ENCODE measurements at regions not wholly inside any gene's neighbourhood (a gene's known extent, or its start where the extent isn't known, plus 50 kb on each side); places are given as distances from the start of the nearest gene placed in this dataset.
A peak's percentile ranks its signal among the peaks of the same experiment; 100 is the strongest.

DNA sequence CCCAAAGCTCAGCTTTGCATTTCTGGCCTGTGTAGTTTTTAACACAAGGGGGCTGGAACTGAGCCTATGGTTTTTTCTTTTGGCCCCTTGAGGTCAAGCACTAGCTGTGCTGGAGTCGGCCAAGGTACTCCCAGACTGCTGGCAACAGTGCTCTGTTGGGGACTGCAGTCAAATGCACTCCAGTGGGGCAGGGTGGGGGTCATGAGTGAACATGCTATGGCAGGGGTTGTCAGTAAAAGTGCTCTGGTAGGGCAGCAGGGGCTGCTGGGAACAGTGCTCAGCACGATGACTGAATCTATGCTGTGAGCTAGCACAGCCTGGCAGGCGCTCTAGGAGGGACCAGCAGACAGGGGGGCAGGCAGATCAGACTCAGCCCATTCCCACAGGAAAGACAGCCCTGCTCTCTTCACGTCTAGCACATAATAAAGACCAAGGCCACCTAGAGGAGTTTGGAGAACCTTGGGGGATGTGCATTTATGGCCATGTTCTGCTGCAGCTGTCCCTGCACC, 55.0 kb upstream of the CERS6 start:
- H3K9ac ChIP-seq (ENCODE audit: low read depth in 1 of 2, low read length in 2 of 2): no peak overlapping the region
- no peaks in the 10 kb centered on the region for H3K27me3 ChIP-seq (ENCODE audit: control insufficient read depth in 1 of 2, insufficient read depth in 2 of 2, low read length in 2 of 2)
- no peaks in the 10 kb centered on the region for H3K36me3 ChIP-seq (ENCODE audit: control insufficient read depth in 1 of 2, insufficient read depth in 2 of 2, low read length in 2 of 2)
- H3K4me1 ChIP-seq (ENCODE audit: control insufficient read depth in 1 of 2, insufficient read depth in 2 of 2, low read length in 2 of 2): peaks cover 0 to 24% of the 10 kb centered on the region in 2 donors
- H3K4me3 ChIP-seq (ENCODE audit: low read depth in 1 of 2, low read length in 2 of 2): no peak overlapping the region
- H3K9me3 ChIP-seq (ENCODE audit: control insufficient read depth in 1 of 2, low read length in 2 of 2): no peaks in the 10 kb centered on the region
- H3K27ac ChIP-seq (ENCODE audit: low read depth, low read length): no peak overlapping the region

DNA sequence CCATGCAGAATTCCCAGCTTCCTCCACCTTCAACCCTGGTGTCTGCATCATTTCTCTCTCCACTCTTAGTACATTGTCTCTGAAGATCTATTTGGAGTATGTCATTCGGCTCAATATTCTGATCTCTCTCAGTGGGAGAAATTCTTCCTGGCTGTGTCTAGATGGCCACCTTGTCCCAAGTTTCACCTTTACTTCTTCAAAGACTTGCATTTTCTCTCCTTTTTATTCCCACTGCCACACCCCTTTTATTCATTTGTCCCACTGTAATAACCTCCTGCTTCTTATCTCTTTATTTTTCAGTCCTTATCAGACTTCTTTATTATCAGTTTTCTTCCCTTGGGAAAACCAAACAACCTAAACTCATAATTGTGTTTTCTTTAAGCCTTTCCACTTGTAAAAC, 54.3 kb upstream of the CERS6 start:
- no peak overlapping the region for H3K4me3 ChIP-seq (ENCODE audit: low read depth in 1 of 2, low read length in 2 of 2)
- H3K27me3 ChIP-seq (ENCODE audit: control insufficient read depth in 1 of 2, insufficient read depth in 2 of 2, low read length in 2 of 2): no peaks in the 10 kb centered on the region
- peaks cover 0 to 24% of the 10 kb centered on the region in 2 donors for H3K4me1 ChIP-seq (ENCODE audit: control insufficient read depth in 1 of 2, insufficient read depth in 2 of 2, low read length in 2 of 2)
- H3K36me3 ChIP-seq (ENCODE audit: control insufficient read depth in 1 of 2, insufficient read depth in 2 of 2, low read length in 2 of 2): no peaks in the 10 kb centered on the region
- no peak overlapping the region for H3K27ac ChIP-seq (ENCODE audit: low read depth, low read length)
- no peaks in the 10 kb centered on the region for H3K9me3 ChIP-seq (ENCODE audit: control insufficient read depth in 1 of 2, low read length in 2 of 2)
- no peak overlapping the region for H3K9ac ChIP-seq (ENCODE audit: low read depth in 1 of 2, low read length in 2 of 2)

DNA sequence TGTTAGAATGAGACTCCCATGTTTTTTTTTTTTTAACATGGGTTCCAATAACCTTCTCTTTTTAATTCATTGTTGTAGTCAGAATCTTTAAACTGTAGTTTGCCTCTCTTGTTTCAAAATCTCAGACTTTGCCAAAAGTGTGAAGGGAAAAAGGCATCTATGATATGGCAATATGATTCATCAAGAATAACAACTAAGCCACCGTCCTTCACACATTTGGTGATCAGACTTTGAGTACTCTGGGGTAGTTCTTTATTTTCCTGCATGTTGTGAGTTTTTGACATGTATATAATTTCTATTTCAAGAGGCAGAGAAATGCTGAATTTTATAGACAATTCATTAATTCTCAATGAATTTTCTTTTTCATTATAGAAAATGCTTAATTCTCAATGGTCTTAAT, 53.5 kb upstream of the CERS6 start:
- Histone ChIP-seq H3K4me3 (ENCODE audit: low read depth in 1 of 2, low read length in 2 of 2) (no peak overlapping the region), H3K36me3 (ENCODE audit: control insufficient read depth in 1 of 2, insufficient read depth in 2 of 2, low read length in 2 of 2) (no peaks in the 10 kb centered on the region), H3K27ac (ENCODE audit: low read depth, low read length) (no peak overlapping the region), H3K27me3 (ENCODE audit: control insufficient read depth in 1 of 2, insufficient read depth in 2 of 2, low read length in 2 of 2) (no peaks in the 10 kb centered on the region), H3K9ac (ENCODE audit: low read depth in 1 of 2, low read length in 2 of 2) (no peak overlapping the region), H3K4me1 (ENCODE audit: control insufficient read depth in 1 of 2, insufficient read depth in 2 of 2, low read length in 2 of 2) (peaks cover 0 to 24% of the 10 kb centered on the region in 2 donors), H3K9me3 (ENCODE audit: control insufficient read depth in 1 of 2, low read length in 2 of 2) (no peaks in the 10 kb centered on the region)

DNA sequence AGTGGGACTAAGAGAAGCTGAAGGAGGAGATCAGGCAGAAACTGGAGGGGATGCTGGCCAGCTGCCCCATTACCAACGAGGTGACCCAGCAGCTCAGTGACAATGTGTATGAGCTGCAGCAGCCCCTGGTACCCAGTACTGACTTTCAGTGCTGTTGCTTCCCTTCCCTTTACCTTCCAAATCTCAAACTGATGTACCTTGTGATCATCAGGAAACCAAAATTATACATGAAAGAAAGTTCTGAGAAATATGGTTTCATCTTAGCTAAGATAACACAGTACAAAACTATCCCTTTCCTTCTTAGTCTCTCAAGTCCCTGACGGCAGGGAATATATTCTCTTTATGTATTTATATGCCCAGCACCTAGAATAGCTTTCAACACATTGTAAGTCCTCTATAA, 52.3 kb upstream of the CERS6 start:
- H3K4me3 ChIP-seq (ENCODE audit: low read depth in 1 of 2, low read length in 2 of 2): no peak overlapping the region
- H3K9me3 ChIP-seq (ENCODE audit: control insufficient read depth in 1 of 2, low read length in 2 of 2): no peaks in the 10 kb centered on the region
- no peaks in the 10 kb centered on the region for H3K27me3 ChIP-seq (ENCODE audit: control insufficient read depth in 1 of 2, insufficient read depth in 2 of 2, low read length in 2 of 2)
- H3K27ac ChIP-seq (ENCODE audit: low read depth, low read length): no peak overlapping the region
- no peak overlapping the region for H3K9ac ChIP-seq (ENCODE audit: low read depth in 1 of 2, low read length in 2 of 2)
- H3K4me1 ChIP-seq (ENCODE audit: control insufficient read depth in 1 of 2, insufficient read depth in 2 of 2, low read length in 2 of 2): peaks cover 0 to 24% of the 10 kb centered on the region in 2 donors
- no peaks in the 10 kb centered on the region for H3K36me3 ChIP-seq (ENCODE audit: control insufficient read depth in 1 of 2, insufficient read depth in 2 of 2, low read length in 2 of 2)

DNA sequence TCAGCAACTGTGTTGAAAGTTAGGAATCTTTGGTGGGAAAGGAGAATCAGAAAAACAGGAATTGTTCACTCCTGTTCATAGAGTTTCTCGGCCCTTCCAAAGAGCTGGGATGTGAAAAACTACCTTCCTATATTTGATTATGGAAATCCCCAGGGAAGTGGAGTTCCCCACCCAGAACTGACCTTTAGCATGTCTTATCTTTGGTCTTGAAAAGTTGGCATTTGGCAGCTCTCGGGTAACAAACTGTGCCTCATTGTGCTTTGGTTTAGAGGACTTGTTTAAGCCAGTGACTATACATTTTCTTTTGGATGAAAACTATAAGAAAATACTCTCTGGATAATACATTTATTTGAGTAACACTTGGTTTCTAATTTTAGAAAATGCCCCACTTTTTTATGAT, 51.3 kb upstream of the CERS6 start:
- no peaks in the 10 kb centered on the region for H3K36me3 ChIP-seq (ENCODE audit: control insufficient read depth in 1 of 2, insufficient read depth in 2 of 2, low read length in 2 of 2)
- no peaks in the 10 kb centered on the region for H3K27me3 ChIP-seq (ENCODE audit: control insufficient read depth in 1 of 2, insufficient read depth in 2 of 2, low read length in 2 of 2)
- peak overlapping the region in 1 of 2 donors; percentile 20 for H3K4me3 ChIP-seq (ENCODE audit: low read depth in 1 of 2, low read length in 2 of 2)
- H3K9ac ChIP-seq (ENCODE audit: low read depth in 1 of 2, low read length in 2 of 2): no peak overlapping the region
- H3K9me3 ChIP-seq (ENCODE audit: control insufficient read depth in 1 of 2, low read length in 2 of 2): no peaks in the 10 kb centered on the region
- peaks cover 0 to 24% of the 10 kb centered on the region in 2 donors for H3K4me1 ChIP-seq (ENCODE audit: control insufficient read depth in 1 of 2, insufficient read depth in 2 of 2, low read length in 2 of 2)
- H3K27ac ChIP-seq (ENCODE audit: low read depth, low read length): no peak overlapping the region

Data from duodenal mucosa (tissue), 2 donors.